ENCODE measurements at regions not wholly inside any gene's neighbourhood (a gene's known extent, or its start where the extent isn't known, plus 50 kb on each side); places are given as distances from the start of the nearest gene placed in this dataset.
"Not testable (repeated sequence)": the region's sequence is repeated elsewhere in the genome, so short reads cannot be mapped to it uniquely, and the experiment has no call there.

DNA sequence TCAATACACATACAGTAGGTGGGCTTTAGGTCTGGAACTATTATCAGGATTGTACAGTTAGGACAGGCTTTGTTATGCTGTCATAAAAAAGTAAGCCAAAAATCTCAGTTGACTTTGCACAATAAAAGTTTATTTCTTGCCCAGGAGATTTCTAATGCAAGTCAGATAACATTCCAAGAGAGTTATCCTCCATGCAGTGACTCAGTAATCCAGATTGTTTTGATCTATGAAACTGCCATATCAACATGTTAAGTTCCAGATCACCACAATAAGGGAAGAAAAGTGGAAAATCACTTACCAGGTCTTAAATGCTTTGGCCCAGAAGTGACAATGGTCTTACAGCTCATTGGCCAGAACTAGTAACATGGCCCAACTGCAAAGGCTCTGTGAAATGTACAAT is 636.2 kb upstream of the KLF12 start:
- peak; percentile 80 for DNase-seq (ENCODE audit: low read depth)
- no peak overlapping the region for H3K4me3 ChIP-seq (ENCODE audit: low read depth, low read length)

- no peak for DNase-seq (ENCODE audit: low read depth)
- no peak overlapping the region for H3K4me3 ChIP-seq (ENCODE audit: low read depth, low read length)
These were observed 635.1 kb upstream of the KLF12 start for GRCh38 chr13:74769333-74769732.

DNA sequence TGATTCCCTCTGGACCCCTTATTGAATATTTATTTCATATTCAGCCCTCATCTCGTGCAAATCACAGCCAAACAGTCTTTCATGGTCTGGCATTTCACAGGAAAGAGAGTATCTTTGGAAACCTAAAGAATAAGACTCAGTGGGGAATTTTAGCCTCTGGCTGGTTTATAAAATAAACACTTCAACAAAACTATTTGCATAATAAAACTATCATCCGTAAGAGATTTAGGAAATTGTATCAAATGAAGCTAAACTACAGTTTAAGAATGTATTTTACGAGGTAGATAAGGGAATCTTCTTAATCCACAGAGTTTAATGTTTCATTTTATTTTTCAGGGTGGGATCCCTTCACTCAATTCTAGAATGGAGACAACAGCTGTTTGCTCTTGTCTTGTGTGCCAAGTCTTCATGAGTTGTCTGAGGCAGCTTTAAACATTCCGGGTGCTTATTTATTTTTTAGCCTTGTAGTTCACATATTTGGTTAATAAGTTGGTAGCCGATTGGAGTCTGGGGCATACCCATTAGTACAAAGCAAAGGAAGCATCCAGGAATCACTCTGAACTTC is 634.4 kb upstream of the KLF12 start:
- DNase-seq (ENCODE audit: low read depth) = no peak
- H3K4me3 ChIP-seq (ENCODE audit: low read depth, low read length) = no peak overlapping the region

GRCh38 chr13:74767050-74767449 is 632.8 kb upstream of the KLF12 start:
- DNase-seq (ENCODE audit: low read depth) = peak; percentile 67

GRCh38 chr13:74765955-74766354 is 631.8 kb upstream of the KLF12 start:
- H3K4me3 ChIP-seq (ENCODE audit: low read depth, low read length) = no peak overlapping the region
- no peak for DNase-seq (ENCODE audit: low read depth)

More at GRCh38 chr13:74767050-74767449, 632.8 kb upstream of the KLF12 start:
- no peak overlapping the region for H3K4me3 ChIP-seq (ENCODE audit: low read depth, low read length)

DNA sequence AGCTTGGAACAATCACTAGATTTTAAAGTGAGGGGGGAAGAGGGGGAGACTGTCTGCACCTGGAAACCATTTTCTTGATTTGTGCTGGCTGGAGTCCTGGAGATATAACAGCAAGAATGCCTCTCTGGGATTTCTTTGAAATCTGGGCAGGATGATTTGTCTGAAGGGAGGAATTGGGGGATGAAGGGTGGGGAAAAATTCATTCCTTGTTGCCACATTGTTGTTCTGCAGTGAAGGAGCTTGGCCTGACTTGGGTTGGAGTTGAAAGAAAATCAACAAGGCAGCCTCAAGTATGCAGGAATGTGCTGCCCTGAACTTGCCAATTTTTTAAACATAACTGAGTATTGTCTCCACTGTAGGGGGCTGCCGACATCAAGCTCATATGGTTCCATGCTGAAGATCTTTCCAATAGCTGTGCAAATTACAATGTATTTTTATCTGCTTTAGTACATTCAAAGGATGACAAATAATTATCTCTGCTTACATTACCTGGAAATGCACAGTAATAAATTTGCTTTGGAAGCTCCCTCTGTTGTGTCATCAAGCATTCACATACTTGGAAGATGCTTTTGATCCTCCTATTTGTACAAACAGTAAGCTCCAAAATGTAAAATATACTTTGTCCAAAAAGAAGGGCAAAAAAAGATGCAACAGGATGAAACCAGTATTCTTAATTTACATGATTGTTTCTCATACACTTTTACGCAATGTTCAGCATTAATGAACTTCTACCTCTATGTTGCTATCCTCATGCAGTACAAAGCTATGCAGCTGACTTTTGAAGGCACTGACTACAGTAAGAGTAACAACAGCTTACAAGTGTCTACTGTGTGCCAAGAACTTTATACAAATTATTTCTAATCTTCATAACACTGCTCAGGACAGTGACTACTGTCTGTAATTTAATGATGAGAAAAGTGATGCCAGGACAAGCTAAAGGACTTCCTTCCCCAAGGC is 627.9 kb upstream of the KLF12 start:
- DNase-seq (ENCODE audit: low read depth) = peak; percentile 80

DNA sequence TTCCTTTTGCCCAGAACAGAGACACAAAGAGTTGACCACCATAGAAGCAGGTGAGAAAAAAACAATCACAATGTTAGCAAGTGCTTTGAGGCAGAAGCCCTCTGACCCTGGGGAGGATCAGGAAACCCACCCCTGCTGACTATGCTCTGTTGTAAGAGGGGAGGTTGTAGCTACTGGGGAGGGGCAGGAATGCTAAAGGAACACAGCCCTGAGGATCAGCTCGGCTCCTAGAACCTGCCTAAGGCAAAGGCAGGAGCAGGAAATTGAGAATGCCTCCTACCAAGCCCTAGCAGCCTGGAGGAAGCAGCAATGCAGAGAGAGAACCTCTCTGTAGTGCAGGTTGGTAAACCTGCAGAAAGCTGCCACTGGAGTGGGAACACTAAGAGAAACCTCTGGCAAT is 624.0 kb upstream of the KLF12 start:
- no peak for DNase-seq (ENCODE audit: low read depth)
- H3K4me3 ChIP-seq (ENCODE audit: low read depth, low read length) = no peak overlapping the region

More for the DNA sequence above, 627.9 kb upstream of the KLF12 start:
- H3K4me3 ChIP-seq (ENCODE audit: low read depth, low read length) = no peak overlapping the region

DNA sequence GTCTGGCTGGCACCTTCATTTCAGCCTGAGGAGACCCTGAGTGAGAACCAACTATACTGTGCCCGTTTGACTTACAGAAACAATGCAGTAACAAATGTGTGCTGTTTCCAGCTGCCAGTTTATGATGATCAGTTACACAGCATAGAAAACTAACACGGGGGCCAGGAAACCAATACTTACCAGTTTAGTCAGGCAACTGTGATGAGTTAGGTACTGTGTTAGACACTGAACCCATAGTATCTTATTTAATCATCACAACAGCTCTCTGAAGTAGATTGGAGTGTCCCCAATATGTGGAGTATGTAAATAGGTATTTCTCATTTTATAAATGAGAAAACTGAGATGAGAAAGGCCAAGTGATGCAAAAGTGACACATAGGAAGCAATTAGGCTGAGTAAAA is 620.9 kb upstream of the KLF12 start:
- no peak overlapping the region for H3K4me3 ChIP-seq (ENCODE audit: low read depth, low read length)
- no peak for DNase-seq (ENCODE audit: low read depth)

- DNase-seq (ENCODE audit: low read depth) = no peak
- H3K4me3 ChIP-seq (ENCODE audit: low read depth, low read length) = no peak overlapping the region
These were observed 617.5 kb upstream of the KLF12 start for GRCh38 chr13:74751739-74752138.

DNA sequence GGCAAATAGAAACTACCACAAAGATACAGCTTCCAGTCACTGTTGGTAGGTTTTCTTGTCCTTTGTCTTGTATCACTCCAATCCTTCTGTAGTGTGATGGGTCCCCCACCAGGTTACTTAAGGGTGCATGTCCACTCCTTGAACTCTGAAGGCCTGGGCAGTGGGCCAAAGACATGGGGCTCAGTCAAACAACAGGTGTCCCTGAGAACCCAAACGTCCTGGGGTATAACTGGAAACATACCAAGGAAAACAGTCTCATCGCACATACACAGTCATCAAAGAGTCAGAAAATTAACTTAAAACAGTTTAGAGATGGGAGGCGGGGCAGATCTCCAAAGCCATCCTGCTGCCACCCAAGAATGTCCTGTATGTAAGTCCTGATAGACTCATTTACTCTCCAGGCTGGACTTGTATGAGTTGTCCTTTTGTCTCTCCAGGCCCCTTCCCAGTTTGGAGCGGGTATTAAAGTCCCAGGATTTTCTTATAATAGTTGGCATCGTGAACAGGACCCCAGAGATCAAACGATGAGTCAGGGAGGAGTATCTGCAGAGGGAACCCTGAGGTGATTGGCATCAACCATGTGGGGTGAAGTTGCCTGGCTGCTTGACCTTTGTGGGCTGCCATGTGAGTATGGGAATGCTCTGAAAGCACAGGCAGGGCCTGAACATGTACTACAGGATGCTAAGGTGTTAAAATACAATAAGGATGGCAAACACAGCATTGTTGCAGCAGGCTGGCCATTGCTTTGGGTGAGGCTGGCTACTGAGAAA is 613.2 kb upstream of the KLF12 start:
- DNase-seq (ENCODE audit: low read depth) = no peak
- no peak overlapping the region for H3K4me3 ChIP-seq (ENCODE audit: low read depth, low read length)

DNA sequence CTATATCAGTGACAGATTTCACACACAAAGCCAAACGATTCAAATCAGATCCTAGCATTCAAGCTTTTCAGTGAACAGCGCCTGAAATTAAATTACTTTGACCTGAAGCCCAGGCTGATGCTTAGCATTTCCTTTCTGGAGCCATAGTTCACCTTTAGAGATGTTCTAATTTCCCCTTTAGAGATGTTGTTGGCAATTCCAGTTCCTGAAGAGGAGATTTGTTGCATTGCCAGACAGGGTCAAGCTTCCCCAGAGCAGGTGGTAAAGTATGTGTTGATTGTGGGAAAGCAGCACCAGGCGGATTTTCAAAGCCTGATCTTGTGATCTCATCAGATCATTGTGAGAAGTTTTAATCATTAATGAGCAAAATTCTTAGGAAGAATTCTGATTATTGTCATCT is 609.8 kb upstream of the KLF12 start:
- H3K4me3 ChIP-seq (ENCODE audit: low read depth, low read length) = no peak overlapping the region
- DNase-seq (ENCODE audit: low read depth) = no peak

GRCh38 chr13:74741732-74742131 is 607.5 kb upstream of the KLF12 start:
- DNase-seq (ENCODE audit: low read depth) = no peak
- no peak overlapping the region for H3K4me3 ChIP-seq (ENCODE audit: low read depth, low read length)

- DNase-seq (ENCODE audit: low read depth) = no peak
- H3K4me3 ChIP-seq (ENCODE audit: low read depth, low read length) = no peak overlapping the region
These were observed 598.7 kb upstream of the KLF12 start for GRCh38 chr13:74732736-74733385.

GRCh38 chr13:74731731-74732130 is 597.5 kb upstream of the KLF12 start:
- H3K4me3 ChIP-seq (ENCODE audit: low read depth, low read length) = no peak overlapping the region
- no peak for DNase-seq (ENCODE audit: low read depth)

- no peak for DNase-seq (ENCODE audit: low read depth)
- H3K4me3 ChIP-seq (ENCODE audit: low read depth, low read length) = no peak overlapping the region
These were observed 596.5 kb upstream of the KLF12 start for GRCh38 chr13:74730556-74731331.

- no peak for DNase-seq (ENCODE audit: low read depth)
These were observed 592.0 kb upstream of the KLF12 start for GRCh38 chr13:74726206-74726605.

DNA sequence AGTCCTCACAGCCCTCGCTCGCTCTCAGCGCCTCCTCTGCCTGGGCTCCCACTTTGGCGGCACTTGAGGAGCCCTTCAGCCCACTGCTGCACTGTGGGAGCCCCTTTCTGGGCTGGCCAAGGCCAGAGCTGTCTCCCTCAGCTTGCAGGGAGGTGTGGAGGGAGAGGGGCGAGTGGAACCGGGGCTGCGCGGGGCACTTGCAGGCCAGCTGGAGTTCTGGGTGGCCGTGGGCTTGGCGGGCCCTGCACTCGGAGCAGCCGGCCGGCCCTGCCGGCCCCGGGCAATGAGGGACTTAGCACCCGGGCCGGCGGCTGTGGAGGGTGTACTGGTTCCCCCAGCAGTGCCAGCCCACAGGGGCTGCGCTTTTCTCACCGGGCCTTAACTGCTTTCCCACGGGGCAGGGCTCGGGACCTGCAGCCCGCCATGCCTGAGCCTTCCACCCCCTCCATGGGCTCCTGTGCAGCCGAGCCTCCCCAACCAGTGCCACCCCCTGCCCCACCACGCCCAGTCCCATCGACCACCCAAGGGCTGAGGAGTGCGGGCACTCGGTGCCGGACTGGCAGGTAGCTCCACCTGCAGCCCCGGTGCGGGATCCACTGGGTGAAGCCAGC is 584.1 kb upstream of the KLF12 start:
- H3K4me3 ChIP-seq (ENCODE audit: low read depth, low read length); DNase-seq (ENCODE audit: low read depth): not testable (repeated sequence)

More at GRCh38 chr13:74726206-74726605, 592.0 kb upstream of the KLF12 start:
- no peak overlapping the region for H3K4me3 ChIP-seq (ENCODE audit: low read depth, low read length)

DNA sequence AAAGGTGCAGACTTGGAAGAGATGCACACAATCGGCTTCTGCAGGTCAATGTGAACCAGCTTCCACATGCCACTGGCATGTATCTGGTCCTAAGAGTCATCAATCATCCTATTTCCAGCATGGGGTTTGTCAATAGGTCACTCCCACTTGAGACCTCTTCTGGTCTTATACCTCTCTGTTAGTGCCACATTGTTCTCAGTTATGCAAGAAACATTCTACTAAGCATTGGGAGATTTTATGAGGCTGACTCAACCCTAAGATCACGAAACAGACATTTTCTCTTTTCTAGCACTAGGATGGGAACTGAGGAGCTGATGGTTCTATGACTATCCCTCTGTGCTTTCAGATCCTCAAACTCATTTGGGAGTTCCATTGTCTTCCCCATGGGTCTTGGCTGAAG is 581.5 kb upstream of the KLF12 start:
- no peak overlapping the region for H3K4me3 ChIP-seq (ENCODE audit: low read depth, low read length)
- peak; percentile 52 for DNase-seq (ENCODE audit: low read depth)

DNA sequence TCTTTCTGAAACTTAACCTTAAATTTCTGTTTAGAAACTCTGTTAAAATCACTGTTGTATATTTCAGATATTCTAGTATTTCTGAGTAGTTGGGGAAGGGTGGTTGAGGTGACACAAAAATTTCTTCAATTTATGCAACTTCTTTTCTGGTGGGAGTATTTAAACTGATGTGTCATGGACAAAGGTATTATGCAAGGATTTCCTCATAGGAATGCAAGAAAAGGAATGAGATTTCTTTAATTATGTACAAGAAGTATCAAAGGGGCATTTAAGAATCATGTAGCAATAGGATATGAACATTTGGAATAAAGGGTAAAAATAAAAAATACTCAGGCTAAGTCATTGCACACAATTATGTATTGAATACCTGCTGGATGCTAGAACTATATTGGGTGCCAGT is 575.8 kb upstream of the KLF12 start:
- peak; percentile 45 for DNase-seq (ENCODE audit: low read depth)
- no peak overlapping the region for H3K4me3 ChIP-seq (ENCODE audit: low read depth, low read length)

Measured in skeletal muscle cell (primary cell).